Ecto neural progenitor cell (in vitro differentiated cells): ENCODE measurements at regions not wholly inside any gene's neighbourhood (a gene's known extent, or its start where the extent isn't known, plus 50 kb on each side); places are given as distances from the start of the nearest gene placed in this dataset.

Experiments used
- DNase-seq: peaks from one replicate; pipeline ENCODE4 v3.0.0-alpha.2; 2018; ENCODE audit warnings: low spot score

GRCh38 chr20:39390186-39390585 is 428.0 kb downstream of the DHX35 start:
- DNase-seq: no peak

- DNase-seq: no peak
These were observed 419.5 kb downstream of the DHX35 start for GRCh38 chr20:39381595-39381994.

- no peak for DNase-seq
These were observed 416.6 kb downstream of the DHX35 start for GRCh38 chr20:39378776-39379175.

- no peak for DNase-seq
These were observed 414.6 kb downstream of the DHX35 start for GRCh38 chr20:39376788-39377187.

- DNase-seq: no peak
These were observed 402.2 kb downstream of the DHX35 start for GRCh38 chr20:39364320-39364719.

- no peak for DNase-seq
These were observed 398.0 kb downstream of the DHX35 start for GRCh38 chr20:39359981-39360620.

- no peak for DNase-seq
These were observed 395.9 kb downstream of the DHX35 start for GRCh38 chr20:39358052-39358451.

GRCh38 chr20:39356908-39357307 is 394.8 kb downstream of the DHX35 start:
- no peak for DNase-seq

- DNase-seq: no peak
These were observed 387.1 kb downstream of the DHX35 start for GRCh38 chr20:39349240-39349639.

GRCh38 chr20:39347626-39348025 is 385.5 kb downstream of the DHX35 start:
- DNase-seq: no peak

GRCh38 chr20:39342463-39342862 is 380.3 kb downstream of the DHX35 start:
- DNase-seq: no peak

GRCh38 chr20:39338469-39339376 is 376.6 kb downstream of the DHX35 start:
- no peak for DNase-seq

- no peak for DNase-seq
These were observed 371.1 kb downstream of the DHX35 start for GRCh38 chr20:39333211-39333610.

GRCh38 chr20:39328347-39328746 is 366.2 kb downstream of the DHX35 start:
- no peak for DNase-seq

- no peak for DNase-seq
These were observed 363.9 kb downstream of the DHX35 start for GRCh38 chr20:39326050-39326449.

- no peak for DNase-seq
These were observed 356.8 kb downstream of the DHX35 start for GRCh38 chr20:39318911-39319310.

- no peak for DNase-seq
These were observed 350.5 kb downstream of the DHX35 start for GRCh38 chr20:39312676-39313075.

- DNase-seq: no peak
These were observed 349.8 kb downstream of the DHX35 start for GRCh38 chr20:39311851-39312506.

- DNase-seq: no peak
These were observed 348.3 kb downstream of the DHX35 start for GRCh38 chr20:39310363-39310995.

GRCh38 chr20:39309458-39309857 is 347.3 kb downstream of the DHX35 start:
- DNase-seq: no peak

GRCh38 chr20:39302312-39302711 is 340.2 kb downstream of the DHX35 start:
- DNase-seq: no peak

GRCh38 chr20:39299783-39300182 is 337.6 kb downstream of the DHX35 start:
- no peak for DNase-seq
